Ovary (tissue), 3 donors: ENCODE measurements at regions not wholly inside any gene's neighbourhood (a gene's known extent, or its start where the extent isn't known, plus 50 kb on each side); places are given as distances from the start of the nearest gene placed in this dataset.

ENCODE experiments used
- CTCF ChIP-seq, 3 donors: fragments of 450-650 bp in 2 of 3; fragments of 200-600 bp in 1 of 3; IDR thresholded peaks; one replicate each; pipeline versions ENCODE4 v1.5.1 to v1.8.0; 2016 to 2022; ENCODE audit warnings: antibody characterized with exemption in 3 of 3, mild to moderate bottlenecking in 1 of 3
- POLR2A ChIP-seq: fragments of 450-650 bp; IDR thresholded peaks from one replicate; pipeline ENCODE4 v1.6.1; 2017; ENCODE audit warnings: antibody characterized with exemption, mild to moderate bottlenecking, moderate library complexity
- donor health status: DM: no; HTN: no; CAD: no.

- TF ChIP-seq CTCF (IDR thresholded peaks at IDR 0.05) (no peak), POLR2A (no peak)
Measured at GRCh38 chr7:136303162-136303561, 326.0 kb upstream of the MTPN start.
